ENCODE measurements at regions not wholly inside any gene's neighbourhood (a gene's known extent, or its start where the extent isn't known, plus 50 kb on each side); places are given as distances from the start of the nearest gene placed in this dataset.

- no peaks in the 10 kb centered on the region for H3K27me3 ChIP-seq (ENCODE audit: control insufficient read depth in 5 of 5, insufficient read depth in 4 of 5, low read length in 5 of 5)
- no peak overlapping the region for H3K9ac ChIP-seq (ENCODE audit: low read length in 5 of 5)
- H3K36me3 ChIP-seq (ENCODE audit: control insufficient read depth in 5 of 5, insufficient read depth in 5 of 5, low read length in 5 of 5) = no peaks in the 10 kb centered on the region
- no peaks in the 10 kb centered on the region for H3K4me1 ChIP-seq (ENCODE audit: control insufficient read depth in 5 of 5, insufficient read depth in 5 of 5, low read length in 5 of 5)
- no peaks in the 10 kb centered on the region for H3K9me3 ChIP-seq (ENCODE audit: control insufficient read depth in 5 of 5, low read length in 5 of 5)
- no peak overlapping the region for H3K4me3 ChIP-seq (ENCODE audit: low read depth in 1 of 5, low read length in 5 of 5)
- no peak overlapping the region for H3K27ac ChIP-seq (ENCODE audit: low read depth, low read length)
Measured at GRCh38 chr10:65128277-65128676, 1607.1 kb downstream of the REEP3 start.

GRCh38 chr10:65130162-65130758 lies 1609.1 kb downstream of the REEP3 start:
- H3K9me3 ChIP-seq (ENCODE audit: control insufficient read depth in 5 of 5, low read length in 5 of 5) = no peaks in the 10 kb centered on the region
- no peak overlapping the region for H3K27ac ChIP-seq (ENCODE audit: low read depth, low read length)
- no peaks in the 10 kb centered on the region for H3K36me3 ChIP-seq (ENCODE audit: control insufficient read depth in 5 of 5, insufficient read depth in 5 of 5, low read length in 5 of 5)
- H3K4me1 ChIP-seq (ENCODE audit: control insufficient read depth in 5 of 5, insufficient read depth in 5 of 5, low read length in 5 of 5) = no peaks in the 10 kb centered on the region
- no peak overlapping the region for H3K9ac ChIP-seq (ENCODE audit: low read length in 5 of 5)
- no peaks in the 10 kb centered on the region for H3K27me3 ChIP-seq (ENCODE audit: control insufficient read depth in 5 of 5, insufficient read depth in 4 of 5, low read length in 5 of 5)
- no peak overlapping the region for H3K4me3 ChIP-seq (ENCODE audit: low read depth in 1 of 5, low read length in 5 of 5)

- Histone ChIP-seq H3K27ac (ENCODE audit: low read depth, low read length) (no peak overlapping the region), H3K36me3 (ENCODE audit: control insufficient read depth in 5 of 5, insufficient read depth in 5 of 5, low read length in 5 of 5) (no peaks in the 10 kb centered on the region), H3K4me3 (ENCODE audit: low read depth in 1 of 5, low read length in 5 of 5) (no peak overlapping the region), H3K27me3 (ENCODE audit: control insufficient read depth in 5 of 5, insufficient read depth in 4 of 5, low read length in 5 of 5) (no peaks in the 10 kb centered on the region), H3K4me1 (ENCODE audit: control insufficient read depth in 5 of 5, insufficient read depth in 5 of 5, low read length in 5 of 5) (no peaks in the 10 kb centered on the region), H3K9ac (ENCODE audit: low read length in 5 of 5) (no peak overlapping the region), H3K9me3 (ENCODE audit: control insufficient read depth in 5 of 5, low read length in 5 of 5) (no peaks in the 10 kb centered on the region)
Measured at GRCh38 chr10:65133652-65134051, 1612.5 kb downstream of the REEP3 start.

- Histone ChIP-seq H3K9me3 (ENCODE audit: control insufficient read depth in 5 of 5, low read length in 5 of 5) (no peaks in the 10 kb centered on the region), H3K9ac (ENCODE audit: low read length in 5 of 5) (no peak overlapping the region), H3K4me1 (ENCODE audit: control insufficient read depth in 5 of 5, insufficient read depth in 5 of 5, low read length in 5 of 5) (no peaks in the 10 kb centered on the region), H3K27me3 (ENCODE audit: control insufficient read depth in 5 of 5, insufficient read depth in 4 of 5, low read length in 5 of 5) (no peaks in the 10 kb centered on the region), H3K27ac (ENCODE audit: low read depth, low read length) (no peak overlapping the region), H3K36me3 (ENCODE audit: control insufficient read depth in 5 of 5, insufficient read depth in 5 of 5, low read length in 5 of 5) (no peaks in the 10 kb centered on the region), H3K4me3 (ENCODE audit: low read depth in 1 of 5, low read length in 5 of 5) (no peak overlapping the region)
Measured at GRCh38 chr10:65135508-65135907, 1614.3 kb downstream of the REEP3 start.

- no peaks in the 10 kb centered on the region for H3K27me3 ChIP-seq (ENCODE audit: control insufficient read depth in 5 of 5, insufficient read depth in 4 of 5, low read length in 5 of 5)
- no peaks in the 10 kb centered on the region for H3K36me3 ChIP-seq (ENCODE audit: control insufficient read depth in 5 of 5, insufficient read depth in 5 of 5, low read length in 5 of 5)
- no peak overlapping the region for H3K9ac ChIP-seq (ENCODE audit: low read length in 5 of 5)
- no peak overlapping the region for H3K4me3 ChIP-seq (ENCODE audit: low read depth in 1 of 5, low read length in 5 of 5)
- no peak overlapping the region for H3K27ac ChIP-seq (ENCODE audit: low read depth, low read length)
- no peaks in the 10 kb centered on the region for H3K9me3 ChIP-seq (ENCODE audit: control insufficient read depth in 5 of 5, low read length in 5 of 5)
- peaks cover 0 to 3% (median 0%) of the 10 kb centered on the region in 5 donors for H3K4me1 ChIP-seq (ENCODE audit: control insufficient read depth in 5 of 5, insufficient read depth in 5 of 5, low read length in 5 of 5)
Measured at GRCh38 chr10:65142641-65143435, 1621.6 kb downstream of the REEP3 start.

GRCh38 chr10:65143723-65144122 lies 1622.5 kb downstream of the REEP3 start:
- Histone ChIP-seq H3K9ac (ENCODE audit: low read length in 5 of 5) (no peak overlapping the region), H3K27ac (ENCODE audit: low read depth, low read length) (no peak overlapping the region), H3K9me3 (ENCODE audit: control insufficient read depth in 5 of 5, low read length in 5 of 5) (no peaks in the 10 kb centered on the region), H3K4me1 (ENCODE audit: control insufficient read depth in 5 of 5, insufficient read depth in 5 of 5, low read length in 5 of 5) (peaks cover 0 to 3% (median 0%) of the 10 kb centered on the region in 5 donors), H3K36me3 (ENCODE audit: control insufficient read depth in 5 of 5, insufficient read depth in 5 of 5, low read length in 5 of 5) (no peaks in the 10 kb centered on the region), H3K27me3 (ENCODE audit: control insufficient read depth in 5 of 5, insufficient read depth in 4 of 5, low read length in 5 of 5) (no peaks in the 10 kb centered on the region), H3K4me3 (ENCODE audit: low read depth in 1 of 5, low read length in 5 of 5) (no peak overlapping the region)

GRCh38 chr10:65149878-65150277 lies 1628.7 kb downstream of the REEP3 start:
- peaks cover 0 to 3% (median 0%) of the 10 kb centered on the region in 5 donors for H3K9me3 ChIP-seq (ENCODE audit: control insufficient read depth in 5 of 5, low read length in 5 of 5)
- no peak overlapping the region for H3K9ac ChIP-seq (ENCODE audit: low read length in 5 of 5)
- H3K36me3 ChIP-seq (ENCODE audit: control insufficient read depth in 5 of 5, insufficient read depth in 5 of 5, low read length in 5 of 5) = no peaks in the 10 kb centered on the region
- H3K27ac ChIP-seq (ENCODE audit: low read depth, low read length) = no peak overlapping the region
- H3K27me3 ChIP-seq (ENCODE audit: control insufficient read depth in 5 of 5, insufficient read depth in 4 of 5, low read length in 5 of 5) = no peaks in the 10 kb centered on the region
- peaks cover 0 to 3% (median 0%) of the 10 kb centered on the region in 5 donors for H3K4me1 ChIP-seq (ENCODE audit: control insufficient read depth in 5 of 5, insufficient read depth in 5 of 5, low read length in 5 of 5)
- no peak overlapping the region for H3K4me3 ChIP-seq (ENCODE audit: low read depth in 1 of 5, low read length in 5 of 5)

GRCh38 chr10:65166272-65166671 lies 1645.1 kb downstream of the REEP3 start:
- no peaks in the 10 kb centered on the region for H3K4me1 ChIP-seq (ENCODE audit: control insufficient read depth in 5 of 5, insufficient read depth in 5 of 5, low read length in 5 of 5)
- H3K27ac ChIP-seq (ENCODE audit: low read depth, low read length) = no peak overlapping the region
- no peaks in the 10 kb centered on the region for H3K36me3 ChIP-seq (ENCODE audit: control insufficient read depth in 5 of 5, insufficient read depth in 5 of 5, low read length in 5 of 5)
- no peak overlapping the region for H3K9ac ChIP-seq (ENCODE audit: low read length in 5 of 5)
- H3K27me3 ChIP-seq (ENCODE audit: control insufficient read depth in 5 of 5, insufficient read depth in 4 of 5, low read length in 5 of 5) = no peaks in the 10 kb centered on the region
- H3K9me3 ChIP-seq (ENCODE audit: control insufficient read depth in 5 of 5, low read length in 5 of 5) = no peaks in the 10 kb centered on the region
- H3K4me3 ChIP-seq (ENCODE audit: low read depth in 1 of 5, low read length in 5 of 5) = no peak overlapping the region

- Histone ChIP-seq H3K4me3 (ENCODE audit: low read depth in 1 of 5, low read length in 5 of 5) (no peak overlapping the region), H3K36me3 (ENCODE audit: control insufficient read depth in 5 of 5, insufficient read depth in 5 of 5, low read length in 5 of 5) (no peaks in the 10 kb centered on the region), H3K4me1 (ENCODE audit: control insufficient read depth in 5 of 5, insufficient read depth in 5 of 5, low read length in 5 of 5) (no peaks in the 10 kb centered on the region), H3K9ac (ENCODE audit: low read length in 5 of 5) (no peak overlapping the region), H3K9me3 (ENCODE audit: control insufficient read depth in 5 of 5, low read length in 5 of 5) (no peaks in the 10 kb centered on the region), H3K27ac (ENCODE audit: low read depth, low read length) (no peak overlapping the region), H3K27me3 (ENCODE audit: control insufficient read depth in 5 of 5, insufficient read depth in 4 of 5, low read length in 5 of 5) (no peaks in the 10 kb centered on the region)
Measured at GRCh38 chr10:65172249-65172648, 1651.0 kb downstream of the REEP3 start.

GRCh38 chr10:65176994-65177393 lies 1655.8 kb downstream of the REEP3 start:
- Histone ChIP-seq H3K27ac (ENCODE audit: low read depth, low read length) (no peak overlapping the region), H3K4me3 (ENCODE audit: low read depth in 1 of 5, low read length in 5 of 5) (no peak overlapping the region), H3K27me3 (ENCODE audit: control insufficient read depth in 5 of 5, insufficient read depth in 4 of 5, low read length in 5 of 5) (no peaks in the 10 kb centered on the region), H3K9ac (ENCODE audit: low read length in 5 of 5) (no peak overlapping the region), H3K36me3 (ENCODE audit: control insufficient read depth in 5 of 5, insufficient read depth in 5 of 5, low read length in 5 of 5) (no peaks in the 10 kb centered on the region), H3K9me3 (ENCODE audit: control insufficient read depth in 5 of 5, low read length in 5 of 5) (no peaks in the 10 kb centered on the region), H3K4me1 (ENCODE audit: control insufficient read depth in 5 of 5, insufficient read depth in 5 of 5, low read length in 5 of 5) (no peaks in the 10 kb centered on the region)
